HG02885 (cell line): ENCODE measurements at regions not wholly inside any gene's neighbourhood (a gene's known extent, or its start where the extent isn't known, plus 50 kb on each side); places are given as distances from the start of the nearest gene placed in this dataset.

Source experiments
- ATAC-seq: cut with Tn5 transposase; IDR thresholded peaks from one replicate; pipeline ENCODE4 v1.9.1; 2021; ENCODE audit warnings: mild to moderate bottlenecking; ENCODE audit not compliant: unreplicated experiment, poor library complexity

GRCh38 chr17:12514596-12514995, 151.1 kb upstream of the MYOCD start:
- no peak for ATAC-seq

DNA sequence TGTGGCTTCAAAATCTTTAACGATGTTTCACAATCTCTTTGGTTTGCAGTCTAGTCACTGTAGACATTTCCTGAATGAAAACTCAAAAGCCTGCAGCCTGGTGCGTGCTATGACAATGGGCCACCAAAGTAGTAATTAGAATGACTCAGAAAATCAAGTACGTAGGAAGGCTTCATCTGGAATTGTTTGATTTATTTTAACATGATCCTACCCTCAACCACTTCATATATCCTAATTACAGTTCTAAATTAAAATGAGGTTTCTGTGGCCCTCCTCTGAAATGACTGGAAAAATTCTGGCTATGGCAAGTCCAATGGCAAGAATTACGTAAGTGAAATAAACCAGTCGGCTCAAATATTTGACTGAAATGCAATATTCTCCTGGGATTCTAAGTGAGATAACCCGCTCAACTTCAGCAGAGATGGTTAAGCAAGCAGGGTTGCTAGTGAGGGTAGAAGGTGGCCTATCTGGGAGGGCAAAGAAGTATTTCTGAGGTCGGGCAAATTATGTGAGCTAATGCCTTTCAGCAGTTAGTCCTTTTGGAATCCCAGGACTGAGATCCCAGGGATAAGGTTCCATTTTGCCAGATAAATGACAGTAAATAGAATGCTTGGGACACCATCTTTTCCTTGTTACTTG, 145.6 kb upstream of the MYOCD start:
- ATAC-seq = no peak

DNA sequence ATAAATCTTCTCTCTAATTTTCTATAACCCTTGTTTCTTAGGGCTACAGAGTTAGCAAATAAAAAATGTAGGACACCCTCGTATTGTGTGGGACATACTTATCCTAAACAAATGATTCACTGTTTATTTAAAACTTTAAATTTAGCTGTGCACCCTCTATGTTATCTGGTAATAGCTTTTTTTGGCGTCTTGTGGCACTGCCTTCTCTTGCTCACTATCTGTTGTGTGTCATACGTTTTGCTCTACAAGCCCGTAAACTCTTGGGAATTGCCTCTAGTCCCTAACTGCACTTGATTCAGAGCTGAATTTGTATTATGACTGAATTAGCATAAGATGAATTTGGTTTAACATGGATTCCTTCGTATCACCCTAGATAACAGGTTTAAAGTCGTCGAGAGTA, 144.3 kb upstream of the MYOCD start:
- no peak for ATAC-seq

DNA sequence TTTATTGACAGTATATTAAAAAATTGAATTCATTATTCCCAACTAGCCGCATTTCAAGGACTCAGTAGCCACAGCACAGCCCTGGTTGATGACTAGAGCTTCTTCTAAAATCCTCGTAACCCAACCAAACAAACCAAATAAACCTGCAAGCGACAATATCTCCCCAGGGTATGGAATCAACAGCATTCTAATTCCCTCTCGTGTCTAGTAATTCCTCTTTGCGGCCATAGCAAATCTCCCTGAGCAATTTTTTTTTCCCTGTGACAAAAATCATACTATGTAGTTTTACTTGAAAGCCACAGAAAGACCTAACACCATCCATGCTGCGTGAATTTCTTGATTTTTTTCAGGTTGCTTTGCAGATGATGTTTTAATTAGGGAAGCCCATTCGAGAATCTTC, 143.4 kb upstream of the MYOCD start:
- ATAC-seq = no peak

DNA sequence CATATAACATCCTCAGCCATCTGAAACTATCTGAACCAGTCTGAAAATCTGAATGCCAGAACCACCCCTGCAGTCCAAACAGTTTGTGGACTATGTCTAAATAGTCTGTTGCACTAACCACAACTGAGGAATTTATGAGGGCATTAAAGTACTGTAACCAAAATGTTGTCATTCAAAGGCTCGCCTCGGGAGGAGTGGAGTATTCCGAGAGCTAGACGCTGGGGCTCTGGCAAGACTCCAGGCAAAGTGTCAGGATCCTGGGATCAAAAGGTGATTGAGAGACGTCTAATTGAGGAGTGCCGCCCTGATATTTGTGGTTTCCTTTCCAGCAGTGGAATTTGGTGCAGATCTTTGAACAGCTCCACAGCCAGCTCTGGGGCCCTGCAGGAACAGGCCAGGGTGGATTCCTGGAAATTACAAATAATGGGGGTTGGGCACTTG, 142.9 kb upstream of the MYOCD start:
- no peak for ATAC-seq

GRCh38 chr17:12523244-12523643, 142.4 kb upstream of the MYOCD start:
- ATAC-seq = no peak

DNA sequence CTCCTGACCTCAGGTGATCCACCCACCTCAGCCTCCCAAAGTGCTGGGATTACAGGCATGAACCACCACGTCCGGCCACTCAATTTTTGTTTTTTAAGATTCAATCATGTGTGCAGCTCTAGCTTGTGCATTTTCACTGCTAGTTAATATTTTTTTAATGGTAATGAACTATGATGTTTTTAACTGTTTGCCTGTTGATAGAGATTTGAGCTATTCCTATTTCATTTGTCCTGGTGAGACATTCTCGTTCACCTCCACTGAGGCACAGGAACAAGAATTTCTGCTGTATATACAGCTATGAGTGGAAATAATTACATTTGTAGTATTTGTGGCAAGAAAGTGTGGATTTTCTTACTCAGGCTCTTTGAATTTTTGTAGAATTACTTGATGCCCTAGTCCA, 137.7 kb upstream of the MYOCD start:
- ATAC-seq = no peak

DNA sequence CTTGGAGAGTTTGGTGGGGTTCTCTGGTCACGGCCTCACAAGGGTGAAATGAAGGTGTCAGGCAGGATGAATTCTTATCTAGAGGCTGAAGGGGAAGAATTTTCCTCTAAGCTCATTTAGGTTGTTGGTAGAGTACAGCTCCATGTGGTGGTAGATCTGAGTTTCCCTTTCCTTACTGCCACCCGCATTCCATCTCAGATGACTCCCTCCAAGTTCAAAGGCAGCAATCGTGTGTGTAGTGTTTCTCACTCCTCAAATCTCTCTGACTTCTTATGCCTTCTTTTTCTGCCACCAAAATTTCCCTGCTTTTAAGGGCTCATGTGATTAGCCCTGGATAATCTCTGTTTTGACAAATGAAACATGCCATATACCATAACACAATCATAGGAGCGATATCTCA, 135.5 kb upstream of the MYOCD start:
- ATAC-seq = no peak

DNA sequence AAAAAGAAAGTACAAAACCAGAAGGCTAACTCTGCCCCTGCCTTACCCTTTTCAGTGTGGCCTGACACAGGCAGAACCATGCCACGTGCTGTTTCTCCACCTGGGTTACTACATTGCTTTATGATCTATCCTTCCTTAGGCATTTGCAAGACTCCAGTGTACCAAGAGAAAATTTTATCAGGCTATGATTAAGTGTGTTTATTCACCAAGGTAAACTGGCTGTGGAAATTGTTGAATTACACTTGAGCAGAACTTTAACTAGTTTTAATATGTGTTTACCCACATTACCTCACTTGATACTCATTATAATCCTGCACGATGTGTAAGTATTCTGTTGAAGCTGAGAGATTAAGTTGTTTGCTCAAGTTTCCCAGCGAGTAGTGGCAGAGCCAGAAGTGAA, 129.7 kb upstream of the MYOCD start:
- ATAC-seq = no peak

DNA sequence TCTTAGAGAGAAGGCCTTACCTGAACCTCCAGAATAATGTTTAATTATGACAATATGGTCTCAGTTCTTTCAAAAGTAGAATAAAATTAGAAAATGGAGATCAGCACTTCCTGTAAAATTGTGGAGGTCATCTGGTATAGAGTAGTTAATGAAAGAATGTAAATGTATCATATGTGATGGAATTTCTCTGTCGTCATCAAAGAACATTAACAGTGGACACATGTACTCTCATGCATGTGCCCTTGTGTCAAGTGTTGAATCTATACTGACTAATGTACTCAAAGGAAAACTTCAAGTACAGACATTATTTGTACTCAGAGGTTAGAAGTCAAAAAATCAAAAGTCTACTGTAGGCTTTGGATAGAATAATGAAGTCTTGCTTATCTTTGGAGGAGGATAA, 129.2 kb upstream of the MYOCD start:
- ATAC-seq = no peak

DNA sequence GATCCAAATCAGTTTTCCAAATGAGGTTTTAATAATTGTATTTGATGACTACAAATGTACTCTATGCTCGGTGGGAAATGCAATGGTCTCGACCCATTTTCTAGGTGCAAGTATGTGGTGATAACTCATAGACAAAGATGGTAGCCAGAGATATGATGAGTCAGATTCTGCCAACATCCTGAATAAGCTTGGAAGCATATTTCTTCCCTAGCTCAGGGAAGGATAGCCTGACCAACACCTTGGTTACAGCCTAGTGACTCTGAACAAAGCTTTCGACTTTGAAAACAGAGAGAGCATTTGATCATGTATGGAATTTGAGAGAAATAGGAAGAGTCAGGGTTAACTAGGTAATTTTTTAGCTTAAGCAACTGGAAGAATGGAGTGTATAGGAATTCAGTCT, 128.3 kb upstream of the MYOCD start:
- no peak for ATAC-seq

DNA sequence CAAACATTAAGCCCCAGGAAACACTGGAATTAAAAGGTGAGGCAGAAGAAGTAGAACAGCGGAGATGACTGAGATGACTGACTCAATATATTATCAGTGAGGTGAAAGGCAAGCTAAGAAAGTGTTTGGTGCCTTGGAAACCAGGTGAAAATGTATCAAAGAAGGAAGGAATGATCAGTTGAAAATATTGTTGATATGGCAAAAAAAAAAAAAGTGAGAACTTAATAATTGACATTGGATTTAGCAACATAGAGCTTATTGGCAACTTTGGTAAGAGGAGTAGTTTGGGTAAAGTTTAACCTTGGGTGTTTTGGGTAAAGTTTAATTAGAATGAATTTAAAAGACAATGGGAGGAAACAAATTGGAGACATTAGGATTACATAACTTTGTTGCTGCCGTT, 127.7 kb upstream of the MYOCD start:
- ATAC-seq = no peak

DNA sequence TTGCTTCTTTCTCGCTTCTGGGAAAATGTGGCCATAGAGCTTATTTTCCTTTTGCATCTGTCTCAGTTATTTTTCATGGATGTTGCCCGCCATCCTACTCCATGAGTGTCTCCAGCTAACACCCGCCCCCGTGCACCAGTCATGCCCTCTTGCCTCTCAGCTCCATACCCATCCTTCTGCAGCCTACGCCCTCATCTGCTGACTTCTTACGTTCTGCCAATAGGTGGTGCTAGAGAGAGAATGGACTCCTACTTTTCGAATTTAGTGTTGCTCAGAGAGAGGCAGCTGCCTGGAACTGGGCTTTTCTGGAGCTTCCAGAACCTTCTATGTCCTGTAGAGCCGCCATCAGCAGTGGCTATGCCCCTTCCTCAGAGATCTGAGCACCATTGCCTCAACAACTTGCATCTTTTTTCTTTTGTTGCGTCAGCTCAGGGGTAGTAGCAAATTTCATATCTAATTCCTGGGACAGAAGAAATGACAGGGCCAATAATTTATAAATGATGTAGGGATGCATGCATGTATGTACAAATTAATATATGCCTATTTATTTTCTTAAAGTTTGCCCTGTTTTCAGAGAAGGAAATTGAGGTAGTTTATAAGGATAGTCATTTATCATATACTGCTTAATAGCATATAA, 119.7 kb upstream of the MYOCD start:
- ATAC-seq = peak; percentile 75

GRCh38 chr17:12546983-12547382, 118.7 kb upstream of the MYOCD start:
- ATAC-seq = no peak

GRCh38 chr17:12547831-12548230, 117.9 kb upstream of the MYOCD start:
- ATAC-seq = no peak

DNA sequence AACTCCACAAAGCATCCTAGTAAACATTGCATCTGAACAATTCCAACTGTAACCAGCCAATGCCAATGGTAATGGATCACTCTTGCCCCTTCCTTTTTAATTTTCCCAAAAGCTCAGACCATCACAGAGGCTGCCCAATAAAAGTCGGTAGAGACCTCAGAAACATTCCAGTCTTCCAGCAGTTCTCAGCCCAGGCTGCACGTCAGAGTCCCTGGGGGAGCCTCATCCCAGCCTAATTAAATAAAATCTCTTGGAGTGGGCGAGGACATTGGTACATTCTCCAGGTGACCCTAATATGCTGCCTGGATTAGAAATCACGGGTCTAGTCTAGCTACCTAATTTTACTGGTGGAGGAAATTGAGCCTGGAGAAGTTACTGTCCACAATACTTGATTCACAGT, 117.1 kb upstream of the MYOCD start:
- ATAC-seq = no peak

DNA sequence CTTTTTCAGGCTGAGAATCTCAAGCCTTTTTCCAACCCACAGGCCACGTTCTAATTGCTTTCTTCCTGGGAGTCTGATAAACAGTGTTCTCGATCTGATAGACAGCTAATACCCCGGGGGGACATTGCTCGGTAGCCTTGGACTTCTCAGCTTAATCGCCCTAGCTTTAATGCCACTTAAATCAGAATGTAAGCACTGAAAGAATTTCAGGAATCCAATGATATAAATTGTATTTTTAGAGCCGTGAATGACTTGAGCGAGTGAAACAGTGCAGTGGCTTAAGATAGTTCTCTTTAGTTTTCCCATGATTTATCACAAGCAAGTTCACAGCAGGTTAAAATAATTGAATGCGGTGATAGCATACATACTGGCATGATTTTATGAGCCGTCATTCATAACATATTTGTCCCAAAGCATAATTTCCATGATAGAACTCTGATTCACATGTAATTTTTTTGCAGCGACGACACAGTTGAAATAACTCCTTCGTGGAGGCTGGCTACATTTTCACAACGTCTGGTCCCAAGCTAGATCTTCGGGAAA, 116.1 kb upstream of the MYOCD start:
- no peak for ATAC-seq

- ATAC-seq = no peak
These were observed 112.1 kb upstream of the MYOCD start for GRCh38 chr17:12553625-12554024.

DNA sequence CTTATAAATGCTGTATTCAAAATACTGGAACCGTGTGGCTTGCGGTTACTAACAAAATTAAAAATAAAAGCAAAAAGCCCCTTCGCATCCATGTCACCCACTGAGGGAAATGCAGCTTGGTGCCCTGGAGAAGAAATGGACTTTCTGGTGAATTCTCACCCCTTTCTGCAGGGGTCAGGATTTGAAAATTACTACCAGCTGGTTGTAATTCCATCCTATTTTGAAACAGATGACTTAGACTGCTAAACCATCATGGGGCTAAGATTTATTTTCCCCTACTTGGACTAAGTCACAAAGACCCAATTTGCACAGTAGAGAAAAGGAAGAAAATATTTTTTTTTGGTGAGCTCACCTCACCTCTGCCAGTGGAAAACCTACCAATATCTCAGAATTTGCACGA, 111.4 kb upstream of the MYOCD start:
- ATAC-seq = no peak

- ATAC-seq = no peak
These were observed 99.4 kb upstream of the MYOCD start for GRCh38 chr17:12566291-12566690.

- ATAC-seq = no peak
These were observed 98.3 kb upstream of the MYOCD start for GRCh38 chr17:12567077-12568053.
